Panc1 (cell line): ENCODE measurements at regions not wholly inside any gene's neighbourhood (a gene's known extent, or its start where the extent isn't known, plus 50 kb on each side); places are given as distances from the start of the nearest gene placed in this dataset.
"Not testable (repeated sequence)": the region's sequence is repeated elsewhere in the genome, so short reads cannot be mapped to it uniquely, and the experiment has no call there.

Experiments used
- ATAC-seq: fragments of 200-7000 bp; cut with Tn5 transposase; 2 replicates; pipeline ENCODE4 v1.9.1; 2020; ENCODE audit warnings: mild to moderate bottlenecking, moderate library complexity
- BruUV-seq: library from RNA; stranded (reverse); fragments of 400-500 nt; replicated peaks from 2 replicates; lab custom pipeline; 2021; lab: Mats Ljungman, UMichigan
- CTCF ChIA-PET: fragments of 300-600 bp; sonication (Branson Sonifier 250); formaldehyde crosslinking; loops from one replicate; lab custom pipeline; 2022; ENCODE audit warnings: antibody characterized with exemption; lab: Charles Lee
- POLR2A ChIA-PET: fragments of 300-600 bp; sonication (Branson Sonifier 250); formaldehyde crosslinking; loops from one replicate; lab custom pipeline; 2022; ENCODE audit warnings: antibody characterized with exemption; lab: Charles Lee
- DNase-seq: peaks from one replicate; pipeline ENCODE4 v3.0.0-alpha.2; 2010; ENCODE audit warnings: low read depth, low spot score
- H3K27ac ChIP-seq: 2 replicates; pipeline ENCODE4 v1.5.1; 2011; ENCODE audit warnings: mild to moderate bottlenecking, low read length, inconsistent platforms
- H3K27me3 ChIP-seq: fragments of 200-500 bp; sonication (Bioruptor generic); 2 replicates; pipeline ENCODE4 v1.6.0; 2014; ENCODE audit warnings: low read length, inconsistent platforms; ENCODE audit not compliant: control insufficient read depth, insufficient read depth
- H3K36me3 ChIP-seq: fragments of 200-500 bp; sonication (Bioruptor generic); 2 replicates; pipeline ENCODE4 v1.5.1; 2014; ENCODE audit warnings: inconsistent platforms, mild to moderate bottlenecking, low read length, moderate library complexity; ENCODE audit not compliant: control insufficient read depth, insufficient read depth
- H3K4me1 ChIP-seq: 2 replicates; pipeline ENCODE4 v1.5.1; 2011; ENCODE audit warnings: inconsistent platforms, mild to moderate bottlenecking, low read length, moderate library complexity; ENCODE audit not compliant: control insufficient read depth, insufficient read depth
- H3K4me3 ChIP-seq, 2 experiments: 2 replicates each; pipeline ENCODE4 v1.5.1; 2011 to 2012; ENCODE audit warnings: low read depth in 2 of 2, low read length in 2 of 2, mild to moderate bottlenecking in 2 of 2, inconsistent platforms in 1 of 2, moderate library complexity in 1 of 2
- H3K9me3 ChIP-seq: fragments of 200-500 bp; sonication (Bioruptor generic); 2 replicates; pipeline ENCODE4 v1.5.1; 2014; ENCODE audit warnings: low read depth, mild to moderate bottlenecking, inconsistent platforms, low read length, moderate library complexity; ENCODE audit not compliant: control insufficient read depth, insufficient read depth
- CTCF ChIP-seq: fragments of 450-650 bp; IDR thresholded peaks from 2 replicates; pipeline ENCODE4 v1.5.1; 2017; ENCODE audit warnings: mild to moderate bottlenecking
- POLR2AphosphoS5 ChIP-seq: IDR thresholded peaks from 2 replicates; pipeline ENCODE4 v1.6.1; 2012; ENCODE audit warnings: mild to moderate bottlenecking, low read depth, low read length, moderate library complexity
- REST ChIP-seq, 2 experiments: IDR thresholded peaks; 2 replicates each; pipeline ENCODE4 v1.6.1; 2011 to 2012; ENCODE audit warnings: low read depth in 2 of 2, control low read depth in 1 of 2, low read length in 1 of 2, mild to moderate bottlenecking in 1 of 2, moderate library complexity in 1 of 2; ENCODE audit not compliant: insufficient read depth in 1 of 2
- SIN3A ChIP-seq: IDR thresholded peaks from 2 replicates; pipeline ENCODE4 v1.6.1; 2012; ENCODE audit warnings: low read depth, mild to moderate bottlenecking, low read length, moderate library complexity, borderline replicate concordance; ENCODE audit not compliant: insufficient read depth
- TCF7L2 ChIP-seq: IDR thresholded peaks from 2 replicates; pipeline ENCODE4 v1.6.1; 2011; ENCODE audit warnings: mild to moderate bottlenecking, low read depth, low read length, inconsistent platforms
- in situ Hi-C: cut with HindIII; loops from 2 replicates; pipeline ENCODE4 v1.10.0; 2016; ENCODE audit warnings: low sequenced_read_pairs, low pct_unique_long_range_greater_than_20kb
- intact Hi-C: fragments of 100-400 bp; cut with micrococcal nuclease; formaldehyde crosslinking; loops from one replicate; pipeline ENCODE4 v1.10.0; 2022; ENCODE audit not compliant: unreplicated experiment

GRCh38 chr9:108427751-108428150 lies 428.0 kb downstream of the ACTL7B start:
- no TSS peak for BruUV-seq
- in situ Hi-C loops = no loop called here
- no peaks in the 10 kb centered on the region for H3K9me3 ChIP-seq
- no peaks in the 10 kb centered on the region for H3K36me3 ChIP-seq
- ATAC-seq (no peak), DNase-seq (no peak)
- ChIA-PET POLR2A (no interaction called here), CTCF (no interaction called here)
- no peak overlapping the region for H3K27ac ChIP-seq
- no peak for TF ChIP-seq TCF7L2
- TF ChIP-seq REST (IDR thresholded peaks at IDR 0.05; ENCODE audit: insufficient read depth in 1 of 2, low read depth in 2 of 2, low read length in 1 of 2) = no peak
- no peak for TF ChIP-seq POLR2AphosphoS5
- no peak for TF ChIP-seq SIN3A
- no peak for TF ChIP-seq CTCF
- no peaks in the 10 kb centered on the region for H3K4me1 ChIP-seq
- intact Hi-C loops = no loop called here
- H3K27me3 ChIP-seq = no peaks in the 10 kb centered on the region
- no peak overlapping the region for H3K4me3 ChIP-seq

- CTCF ChIA-PET, intact Hi-C loops: not testable (repeated sequence)
Measured at GRCh38 chr9:108426421-108426940, 429.3 kb downstream of the ACTL7B start.

GRCh38 chr9:108423433-108423832 lies 432.4 kb downstream of the ACTL7B start:
- intact Hi-C loops (no loop called here), in situ Hi-C loops (no loop called here)
- POLR2A ChIA-PET = no interaction called here
- TF ChIP-seq TCF7L2 (no peak), POLR2AphosphoS5 (no peak)
- Histone ChIP-seq H3K36me3 (no peaks in the 10 kb centered on the region), H3K4me3 (no peak overlapping the region), H3K4me1 (no peaks in the 10 kb centered on the region), H3K9me3 (no peaks in the 10 kb centered on the region), H3K27me3 (no peaks in the 10 kb centered on the region), H3K27ac (no peak overlapping the region)
- CTCF ChIA-PET = no interaction called here
- no peak for ATAC-seq
- DNase-seq = no peak
- BruUV-seq = no TSS peak

More at GRCh38 chr9:108426421-108426940, 429.3 kb downstream of the ACTL7B start:
- ATAC-seq, H3K36me3 ChIP-seq, in situ Hi-C loops, H3K27me3 ChIP-seq, H3K4me1 ChIP-seq, DNase-seq, BruUV-seq, H3K9me3 ChIP-seq, H3K27ac ChIP-seq, POLR2A ChIA-PET, H3K4me3 ChIP-seq: not testable (repeated sequence)
